Activated T-helper 1 cell treated with anti-CD3 and anti-CD28 coated beads, Interleukin-12 subunit alpha, Interleukin-12 subunit beta, Interleukin-2, Interleukin-4 antibody, amounts not matched to agents 30 ng/mL and 10 ng/mL and 1 ng/mL, durations not matched to agents 14 hours and 24 hours and 36 hours (primary cell): ENCODE measurements at regions not wholly inside any gene's neighbourhood (a gene's known extent, or its start where the extent isn't known, plus 50 kb on each side); places are given as distances from the start of the nearest gene placed in this dataset.

Experiments used
- DNase-seq: peaks from one replicate; pipeline ENCODE4 v3.0.0; 2021; ENCODE audit warnings: low spot score
- H3K27ac Mint-ChIP-seq: one replicate; pipeline ENCODE4 v1.8.0; 2021; ENCODE audit warnings: mild to moderate bottlenecking, mixed read lengths
- H3K27me3 Mint-ChIP-seq: one replicate; pipeline ENCODE4 v1.8.0; 2022; ENCODE audit warnings: mild to moderate bottlenecking, moderate library complexity, mixed read lengths; ENCODE audit not compliant: insufficient read depth
- H3K36me3 Mint-ChIP-seq: one replicate; pipeline ENCODE4 v1.8.0; 2021; ENCODE audit warnings: low read depth, mixed read lengths
- H3K4me1 Mint-ChIP-seq: one replicate; pipeline ENCODE4 v1.8.0; 2021; ENCODE audit warnings: low read depth, mixed read lengths
- H3K4me3 Mint-ChIP-seq: one replicate; pipeline ENCODE4 v1.8.0; 2021; ENCODE audit warnings: mild to moderate bottlenecking, moderate library complexity, mixed read lengths
- H3K9me3 Mint-ChIP-seq: one replicate; pipeline ENCODE4 v1.8.0; 2021; ENCODE audit warnings: mixed read lengths
- intact Hi-C: fragments of 100-400 bp; cut with micrococcal nuclease; formaldehyde crosslinking; loops from one replicate; pipeline ENCODE4 v1.15.1; 2024

GRCh38 chr3:153572165-153572564 lies 410.1 kb downstream of the RAP2B start:
- Mint-ChIP-seq H3K27ac (no peak overlapping the region), H3K9me3 (peaks cover 18% of the 10 kb centered on the region), H3K4me1 (no peaks in the 10 kb centered on the region), H3K4me3 (no peak overlapping the region), H3K36me3 (no peaks in the 10 kb centered on the region), H3K27me3 (no peaks in the 10 kb centered on the region)
- intact Hi-C loops, result no loop called here
- DNase-seq, result no peak

- H3K36me3 Mint-ChIP-seq, result no peaks in the 10 kb centered on the region
- intact Hi-C loops, result no loop called here
- no peak overlapping the region for H3K4me3 Mint-ChIP-seq
- no peaks in the 10 kb centered on the region for H3K27me3 Mint-ChIP-seq
- H3K27ac Mint-ChIP-seq, result no peak overlapping the region
- H3K4me1 Mint-ChIP-seq, result no peaks in the 10 kb centered on the region
- DNase-seq, result no peak
- peaks cover 18% of the 10 kb centered on the region for H3K9me3 Mint-ChIP-seq
Measured at GRCh38 chr3:153572654-153573053, 410.6 kb downstream of the RAP2B start.

- no peak overlapping the region for H3K27ac Mint-ChIP-seq
- H3K27me3 Mint-ChIP-seq, result no peaks in the 10 kb centered on the region
- intact Hi-C loops, result no loop called here
- no peaks in the 10 kb centered on the region for H3K4me1 Mint-ChIP-seq
- no peak for DNase-seq
- H3K9me3 Mint-ChIP-seq, result peaks cover 15% of the 10 kb centered on the region
- no peak overlapping the region for H3K4me3 Mint-ChIP-seq
- H3K36me3 Mint-ChIP-seq, result no peaks in the 10 kb centered on the region
Measured at GRCh38 chr3:153573481-153573880, 411.5 kb downstream of the RAP2B start.

GRCh38 chr3:153574445-153574844 lies 412.4 kb downstream of the RAP2B start:
- intact Hi-C loops, result no loop called here
- Mint-ChIP-seq H3K36me3 (no peaks in the 10 kb centered on the region), H3K4me1 (no peaks in the 10 kb centered on the region), H3K27me3 (no peaks in the 10 kb centered on the region), H3K9me3 (peaks cover 7% of the 10 kb centered on the region), H3K27ac (no peak overlapping the region), H3K4me3 (no peak overlapping the region)
- DNase-seq, result no peak

- Mint-ChIP-seq H3K36me3 (no peaks in the 10 kb centered on the region), H3K9me3 (no peaks in the 10 kb centered on the region), H3K4me1 (no peaks in the 10 kb centered on the region), H3K27me3 (no peaks in the 10 kb centered on the region), H3K4me3 (no peak overlapping the region), H3K27ac (no peak overlapping the region)
- DNase-seq, result no peak
- intact Hi-C loops, result no loop called here
Measured at GRCh38 chr3:153577059-153577736, 415.2 kb downstream of the RAP2B start.

- Mint-ChIP-seq H3K27ac (no peak overlapping the region), H3K4me1 (no peaks in the 10 kb centered on the region), H3K9me3 (no peaks in the 10 kb centered on the region), H3K36me3 (no peaks in the 10 kb centered on the region), H3K4me3 (no peak overlapping the region), H3K27me3 (no peaks in the 10 kb centered on the region)
- no peak for DNase-seq
- intact Hi-C loops, result no loop called here
Measured at GRCh38 chr3:153578046-153578445, 416.0 kb downstream of the RAP2B start.

GRCh38 chr3:153590051-153590450 lies 428.0 kb downstream of the RAP2B start:
- Mint-ChIP-seq H3K9me3 (peaks cover 5% of the 10 kb centered on the region), H3K36me3 (no peaks in the 10 kb centered on the region), H3K27me3 (no peaks in the 10 kb centered on the region), H3K4me3 (no peak overlapping the region), H3K4me1 (no peaks in the 10 kb centered on the region), H3K27ac (no peak overlapping the region)
- intact Hi-C loops, result loop anchor here (10.0 kb wide), 2 partner anchors 295 to 425 kb away; partner anchors contain the start of gene RAP2B
- no peak for DNase-seq

GRCh38 chr3:153591561-153592245 lies 429.7 kb downstream of the RAP2B start:
- Mint-ChIP-seq H3K27ac (no peak overlapping the region), H3K9me3 (peaks cover 5% of the 10 kb centered on the region), H3K36me3 (no peaks in the 10 kb centered on the region), H3K27me3 (no peaks in the 10 kb centered on the region), H3K4me1 (no peaks in the 10 kb centered on the region), H3K4me3 (no peak overlapping the region)
- intact Hi-C loops, result loop anchor here (10.0 kb wide), 2 partner anchors 297 to 427 kb away; partner anchors contain the start of gene RAP2B
- DNase-seq, result no peak

- Mint-ChIP-seq H3K36me3 (no peaks in the 10 kb centered on the region), H3K4me3 (no peak overlapping the region), H3K27ac (no peak overlapping the region), H3K27me3 (no peaks in the 10 kb centered on the region), H3K4me1 (no peaks in the 10 kb centered on the region), H3K9me3 (no peaks in the 10 kb centered on the region)
- intact Hi-C loops, result loop anchor here (1.0 to 10.0 kb wide), 4 partner anchors 300 to 568 kb away; partner anchors contain the start of gene RAP2B
- no peak for DNase-seq
Measured at GRCh38 chr3:153595186-153595815, 433.3 kb downstream of the RAP2B start.

- no peaks in the 10 kb centered on the region for H3K27me3 Mint-ChIP-seq
- H3K4me1 Mint-ChIP-seq, result peaks cover 3% of the 10 kb centered on the region
- DNase-seq, result no peak
- intact Hi-C loops, result loop anchor here (1.0 to 10.0 kb wide), 4 partner anchors 28 to 569 kb away; partner anchors contain the start of gene RAP2B
- no peak overlapping the region for H3K4me3 Mint-ChIP-seq
- peak overlapping the region; percentile 29 for H3K27ac Mint-ChIP-seq
- no peaks in the 10 kb centered on the region for H3K9me3 Mint-ChIP-seq
- no peaks in the 10 kb centered on the region for H3K36me3 Mint-ChIP-seq
Measured at GRCh38 chr3:153596401-153596800, 434.4 kb downstream of the RAP2B start.

GRCh38 chr3:153599685-153600084 lies 437.7 kb downstream of the RAP2B start:
- no peaks in the 10 kb centered on the region for H3K36me3 Mint-ChIP-seq
- DNase-seq, result no peak
- H3K4me3 Mint-ChIP-seq, result no peak overlapping the region
- H3K9me3 Mint-ChIP-seq, result no peaks in the 10 kb centered on the region
- no peak overlapping the region for H3K27ac Mint-ChIP-seq
- peaks cover 7% of the 10 kb centered on the region for H3K4me1 Mint-ChIP-seq
- intact Hi-C loops, result loop anchor here (5.0 to 10.0 kb wide), 3 partner anchors 305 to 572 kb away; partner anchors contain the start of gene RAP2B
- no peaks in the 10 kb centered on the region for H3K27me3 Mint-ChIP-seq

GRCh38 chr3:153600896-153601295 lies 438.9 kb downstream of the RAP2B start:
- Mint-ChIP-seq H3K4me1 (peaks cover 7% of the 10 kb centered on the region), H3K27ac (no peak overlapping the region), H3K4me3 (no peak overlapping the region), H3K36me3 (no peaks in the 10 kb centered on the region), H3K27me3 (no peaks in the 10 kb centered on the region), H3K9me3 (no peaks in the 10 kb centered on the region)
- no peak for DNase-seq
- intact Hi-C loops, result no loop called here

GRCh38 chr3:153601374-153601853 lies 439.4 kb downstream of the RAP2B start:
- H3K27me3 Mint-ChIP-seq, result no peaks in the 10 kb centered on the region
- H3K27ac Mint-ChIP-seq, result no peak overlapping the region
- H3K9me3 Mint-ChIP-seq, result no peaks in the 10 kb centered on the region
- intact Hi-C loops, result no loop called here
- peaks cover 7% of the 10 kb centered on the region for H3K4me1 Mint-ChIP-seq
- no peak overlapping the region for H3K4me3 Mint-ChIP-seq
- H3K36me3 Mint-ChIP-seq, result no peaks in the 10 kb centered on the region
- DNase-seq, result no peak
